SU-DHL-6 (cell line): ENCODE measurements at regions not wholly inside any gene's neighbourhood (a gene's known extent, or its start where the extent isn't known, plus 50 kb on each side); places are given as distances from the start of the nearest gene placed in this dataset.

ENCODE experiments used
- H2AFZ ChIP-seq: fragments of 200-600 bp; sonication (generic); 2 replicates; pipeline ENCODE4 v1.6.1; 2014; ENCODE audit warnings: low read depth, mild to moderate bottlenecking, moderate library complexity, mixed read lengths, antibody characterized with exemption, low read length; ENCODE audit not compliant: severe bottlenecking
- H3F3A ChIP-seq: fragments of 200-600 bp; shearing (Covaris generic); 2 replicates; pipeline ENCODE4 v1.6.0; 2016; ENCODE audit warnings: antibody characterized with exemption, mild to moderate bottlenecking; ENCODE audit not compliant: insufficient read depth
- H3K27ac ChIP-seq: fragments of 200-600 bp; sonication (generic); 2 replicates; pipeline ENCODE4 v1.5.1; 2016; ENCODE audit warnings: low read depth, mild to moderate bottlenecking, low read length, moderate library complexity, mixed read lengths
- H3K27me3 ChIP-seq: fragments of 200-600 bp; sonication (generic), shearing (Covaris generic); 2 replicates; pipeline ENCODE4 v1.6.0; 2014; ENCODE audit warnings: mild to moderate bottlenecking, low read length
- H3K36me3 ChIP-seq: fragments of 200-600 bp; sonication (generic); 2 replicates; pipeline ENCODE4 v1.6.1; 2014; ENCODE audit warnings: mild to moderate bottlenecking, low read length, mixed read lengths
- H3K4me2 ChIP-seq: fragments of 300-600, 200-600 bp; shearing (Covaris generic), sonication (generic); 2 replicates; pipeline ENCODE4 v1.6.0; 2014; ENCODE audit warnings: low read length, low read depth, mild to moderate bottlenecking; ENCODE audit not compliant: poor library complexity, severe bottlenecking
- H3K4me3 ChIP-seq: fragments of 200-600 bp; sonication (generic); 2 replicates; pipeline ENCODE4 v1.5.1; 2014; ENCODE audit warnings: antibody characterized with exemption, low read length, mild to moderate bottlenecking, mixed read lengths; ENCODE audit not compliant: insufficient read depth, poor library complexity, severe bottlenecking
- H3K79me2 ChIP-seq: fragments of 200-600 bp; sonication (generic); 2 replicates; pipeline ENCODE4 v1.6.1; 2014; ENCODE audit warnings: mild to moderate bottlenecking, low read length, moderate library complexity; ENCODE audit not compliant: insufficient read depth
- H3K9ac ChIP-seq: fragments of 200-600 bp; sonication (generic); 2 replicates; pipeline ENCODE4 v1.7.0; 2014; ENCODE audit warnings: mild to moderate bottlenecking, low read length
- H3K9me2 ChIP-seq: fragments of 200-600 bp; sonication (generic); replicated peaks from 2 replicates; pipeline ENCODE4 v1.6.1; 2014; ENCODE audit warnings: low read length; ENCODE audit not compliant: insufficient read depth
- H3K9me3 ChIP-seq: fragments of 200-600 bp; sonication (generic); 2 replicates; pipeline ENCODE4 v1.6.1; 2014; ENCODE audit warnings: low read length, mixed read lengths; ENCODE audit not compliant: insufficient read depth
- H4K20me1 ChIP-seq: fragments of 200-600 bp; sonication (generic); 2 replicates; pipeline ENCODE4 v1.6.1; 2014; ENCODE audit warnings: low read depth, mild to moderate bottlenecking, antibody characterized with exemption, low read length, moderate library complexity, mixed read lengths
- CTCF ChIP-seq: fragments of 200-600 bp; sonication (generic); IDR thresholded peaks from one replicate; pipeline ENCODE4 v1.5.1; 2017; ENCODE audit warnings: antibody characterized with exemption, mild to moderate bottlenecking, low read length, moderate library complexity; ENCODE audit not compliant: insufficient read depth, poor library complexity, severe bottlenecking
- EZH2phosphoT487 ChIP-seq: fragments of 200-600 bp; sonication (generic), shearing (Covaris generic); conservative IDR thresholded peaks from 2 replicates; pipeline ENCODE4 v1.6.1; 2018; ENCODE audit warnings: mild to moderate bottlenecking, antibody characterized with exemption, low read length, moderate library complexity, mixed read lengths

- Histone ChIP-seq H3K9me2 (no peaks in the 10 kb centered on the region), H3K27me3 (no peaks in the 10 kb centered on the region), H3K79me2 (no peaks in the 10 kb centered on the region), H4K20me1 (no peaks in the 10 kb centered on the region), H3F3A (no peaks in the 10 kb centered on the region), H3K36me3 (no peaks in the 10 kb centered on the region), H3K4me3 (no peak overlapping the region), H3K4me2 (no peak overlapping the region), H3K27ac (no peak overlapping the region), H3K9ac (no peak overlapping the region), H3K9me3 (no peaks in the 10 kb centered on the region), H2AFZ (no peak overlapping the region)
- TF ChIP-seq EZH2phosphoT487 (no peak), CTCF (no peak)
These were observed 61.3 kb upstream of the RNF24 start for GRCh38 chr20:4076671-4077070.

- no peaks in the 10 kb centered on the region for H3K79me2 ChIP-seq
- H3K27me3 ChIP-seq = no peaks in the 10 kb centered on the region
- H3K27ac ChIP-seq = no peak overlapping the region
- H3K9me2 ChIP-seq = no peaks in the 10 kb centered on the region
- no peaks in the 10 kb centered on the region for H3K9me3 ChIP-seq
- H3K9ac ChIP-seq = no peak overlapping the region
- H3K36me3 ChIP-seq = no peaks in the 10 kb centered on the region
- no peaks in the 10 kb centered on the region for H4K20me1 ChIP-seq
- no peaks in the 10 kb centered on the region for H3F3A ChIP-seq
- TF ChIP-seq EZH2phosphoT487 (no peak), CTCF (no peak)
- no peak overlapping the region for H3K4me2 ChIP-seq
- H3K4me3 ChIP-seq = no peak overlapping the region
- H2AFZ ChIP-seq = no peak overlapping the region
These were observed 60.7 kb upstream of the RNF24 start for GRCh38 chr20:4076033-4076432.

GRCh38 chr20:4074877-4075455 lies 59.6 kb upstream of the RNF24 start:
- H3K36me3 ChIP-seq = no peaks in the 10 kb centered on the region
- H3K27me3 ChIP-seq = no peaks in the 10 kb centered on the region
- H3K4me2 ChIP-seq = no peak overlapping the region
- no peak overlapping the region for H3K27ac ChIP-seq
- no peak for TF ChIP-seq CTCF
- H3F3A ChIP-seq = no peaks in the 10 kb centered on the region
- H3K9me2 ChIP-seq = no peaks in the 10 kb centered on the region
- H3K79me2 ChIP-seq = no peaks in the 10 kb centered on the region
- H3K4me3 ChIP-seq = no peak overlapping the region
- H4K20me1 ChIP-seq = no peaks in the 10 kb centered on the region
- H3K9me3 ChIP-seq = no peaks in the 10 kb centered on the region
- no peak overlapping the region for H2AFZ ChIP-seq
- no peak overlapping the region for H3K9ac ChIP-seq
